Neural progenitor cell (in vitro differentiated cells): ENCODE measurements at regions not wholly inside any gene's neighbourhood (a gene's known extent, or its start where the extent isn't known, plus 50 kb on each side); places are given as distances from the start of the nearest gene placed in this dataset.

Experiments
- DNase-seq: peaks from one replicate; pipeline ENCODE4 v3.0.0-alpha.2; 2016; ENCODE audit warnings: low spot score
- H2AFZ ChIP-seq: fragments of 200-600 bp; sonication (generic); replicated peaks from 2 replicates; pipeline ENCODE4 v1.6.1; 2016; ENCODE audit warnings: antibody characterized with exemption
- H3F3A ChIP-seq: fragments of 200-600 bp; sonication (generic); 2 replicates; pipeline ENCODE4 v1.6.1; 2016; ENCODE audit warnings: antibody characterized with exemption, low read depth
- H3K27ac ChIP-seq: fragments of 200-600 bp; sonication (generic); 2 replicates; pipeline ENCODE4 v1.5.1; 2016; ENCODE audit warnings: mild to moderate bottlenecking
- H3K27me3 ChIP-seq: fragments of 200-600 bp; sonication (generic); 2 replicates; pipeline ENCODE4 v1.6.1; 2016; ENCODE audit warnings: mild to moderate bottlenecking, moderate library complexity
- H3K36me3 ChIP-seq: fragments of 200-600 bp; sonication (generic); 2 replicates; pipeline ENCODE4 v1.5.1; 2016
- H3K4me1 ChIP-seq: fragments of 200-600 bp; sonication (generic); 2 replicates; pipeline ENCODE4 v1.6.1; 2016; ENCODE audit warnings: mixed run types
- H3K4me2 ChIP-seq: fragments of 200-600 bp; sonication (generic); 2 replicates; pipeline ENCODE4 v1.6.1; 2016
- H3K4me3 ChIP-seq: fragments of 200-600 bp; sonication (generic); 2 replicates; pipeline ENCODE4 v1.5.1; 2016
- H3K79me2 ChIP-seq: fragments of 200-600 bp; sonication (generic); 2 replicates; pipeline ENCODE4 v1.6.1; 2016; ENCODE audit warnings: low read depth
- H3K9ac ChIP-seq: fragments of 200-600 bp; sonication (generic); 2 replicates; pipeline ENCODE4 v1.6.1; 2016
- H3K9me3 ChIP-seq: fragments of 200-600 bp; sonication (generic); 2 replicates; pipeline ENCODE4 v1.5.1; 2016; ENCODE audit warnings: low read depth
- H4K20me1 ChIP-seq: fragments of 200-600 bp; sonication (generic); 2 replicates; pipeline ENCODE4 v1.6.1; 2016; ENCODE audit warnings: low read depth
- H3K27ac Mint-ChIP-seq: 3 replicates; pipeline ENCODE4 v1.8.0; 2021; ENCODE audit warnings: mixed read lengths
- H3K27me3 Mint-ChIP-seq: 2 replicates; pipeline ENCODE4 v1.8.0; 2022; ENCODE audit warnings: low read depth, mild to moderate bottlenecking, inconsistent platforms, moderate library complexity, mixed read lengths; ENCODE audit not compliant: insufficient read depth
- H3K36me3 Mint-ChIP-seq: 3 replicates; pipeline ENCODE4 v1.8.0; 2021; ENCODE audit warnings: mixed read lengths
- H3K4me1 Mint-ChIP-seq: 3 replicates; pipeline ENCODE4 v1.8.0; 2021; ENCODE audit warnings: mixed read lengths
- H3K4me3 Mint-ChIP-seq: 3 replicates; pipeline ENCODE4 v1.8.0; 2021; ENCODE audit warnings: mild to moderate bottlenecking, moderate library complexity, mixed read lengths
- H3K9me3 Mint-ChIP-seq: 3 replicates; pipeline ENCODE4 v1.8.0; 2020; ENCODE audit warnings: mixed read lengths
- EZH2 ChIP-seq: fragments of 200-600 bp; sonication (generic); IDR thresholded peaks from 2 replicates; pipeline ENCODE4 v1.6.1; 2017; ENCODE audit warnings: antibody characterized with exemption, mild to moderate bottlenecking, moderate library complexity
- EZH2phosphoT487 ChIP-seq: fragments of 200-600 bp; sonication (generic); IDR thresholded peaks from 2 replicates; pipeline ENCODE4 v1.6.1; 2017; ENCODE audit warnings: antibody characterized with exemption
- TF ChIP-seq, protein P1 (sequence below): fragments of 200-600 bp; sonication (generic); IDR thresholded peaks from 2 replicates; pipeline ENCODE4 v1.5.1; 2017; ENCODE audit warnings: antibody characterized with exemption, mild to moderate bottlenecking

DNA sequence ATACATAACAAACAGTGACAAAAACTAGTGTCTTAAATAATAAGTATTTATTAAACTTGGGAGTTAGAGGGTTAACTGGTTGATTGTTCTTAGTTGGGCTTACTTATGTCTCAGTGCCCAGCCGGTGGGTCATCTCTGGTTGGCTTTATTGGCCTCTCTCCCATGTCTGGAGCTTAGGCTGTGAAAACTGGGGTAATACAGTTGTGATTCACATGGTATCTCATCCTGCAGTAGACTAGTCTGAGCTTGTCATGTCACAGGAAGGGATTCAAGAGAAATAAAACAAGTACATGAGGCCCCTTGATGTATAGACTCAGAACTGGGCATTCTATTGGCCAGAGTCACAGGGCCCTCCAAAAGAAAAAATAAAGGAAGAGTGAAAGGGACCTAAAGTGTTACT is 466.4 kb upstream of the SMC2 start:
- Histone ChIP-seq H3F3A (no peaks in the 10 kb centered on the region), H3K4me3 (no peak overlapping the region), H4K20me1 (no peaks in the 10 kb centered on the region), H3K9ac (no peak overlapping the region), H3K27ac (no peak overlapping the region), H2AFZ (no peak overlapping the region), H3K79me2 (no peaks in the 10 kb centered on the region), H3K9me3 (peaks cover 3% of the 10 kb centered on the region), H3K4me2 (no peak overlapping the region), H3K27me3 (no peaks in the 10 kb centered on the region), H3K4me1 (no peaks in the 10 kb centered on the region), H3K36me3 (no peaks in the 10 kb centered on the region)
- no peak overlapping the region for H3K4me3 Mint-ChIP-seq
- TF ChIP-seq, protein P1, sequence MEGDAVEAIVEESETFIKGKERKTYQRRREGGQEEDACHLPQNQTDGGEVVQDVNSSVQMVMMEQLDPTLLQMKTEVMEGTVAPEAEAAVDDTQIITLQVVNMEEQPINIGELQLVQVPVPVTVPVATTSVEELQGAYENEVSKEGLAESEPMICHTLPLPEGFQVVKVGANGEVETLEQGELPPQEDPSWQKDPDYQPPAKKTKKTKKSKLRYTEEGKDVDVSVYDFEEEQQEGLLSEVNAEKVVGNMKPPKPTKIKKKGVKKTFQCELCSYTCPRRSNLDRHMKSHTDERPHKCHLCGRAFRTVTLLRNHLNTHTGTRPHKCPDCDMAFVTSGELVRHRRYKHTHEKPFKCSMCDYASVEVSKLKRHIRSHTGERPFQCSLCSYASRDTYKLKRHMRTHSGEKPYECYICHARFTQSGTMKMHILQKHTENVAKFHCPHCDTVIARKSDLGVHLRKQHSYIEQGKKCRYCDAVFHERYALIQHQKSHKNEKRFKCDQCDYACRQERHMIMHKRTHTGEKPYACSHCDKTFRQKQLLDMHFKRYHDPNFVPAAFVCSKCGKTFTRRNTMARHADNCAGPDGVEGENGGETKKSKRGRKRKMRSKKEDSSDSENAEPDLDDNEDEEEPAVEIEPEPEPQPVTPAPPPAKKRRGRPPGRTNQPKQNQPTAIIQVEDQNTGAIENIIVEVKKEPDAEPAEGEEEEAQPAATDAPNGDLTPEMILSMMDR: no peak
- TF ChIP-seq EZH2phosphoT487 (no peak), EZH2 (no peak)
- no peaks in the 10 kb centered on the region for H3K9me3 Mint-ChIP-seq
- H3K27ac Mint-ChIP-seq: no peak overlapping the region
- H3K4me1 Mint-ChIP-seq: no peaks in the 10 kb centered on the region
- DNase-seq: no peak
- H3K27me3 Mint-ChIP-seq: no peaks in the 10 kb centered on the region
- H3K36me3 Mint-ChIP-seq: no peaks in the 10 kb centered on the region

DNA sequence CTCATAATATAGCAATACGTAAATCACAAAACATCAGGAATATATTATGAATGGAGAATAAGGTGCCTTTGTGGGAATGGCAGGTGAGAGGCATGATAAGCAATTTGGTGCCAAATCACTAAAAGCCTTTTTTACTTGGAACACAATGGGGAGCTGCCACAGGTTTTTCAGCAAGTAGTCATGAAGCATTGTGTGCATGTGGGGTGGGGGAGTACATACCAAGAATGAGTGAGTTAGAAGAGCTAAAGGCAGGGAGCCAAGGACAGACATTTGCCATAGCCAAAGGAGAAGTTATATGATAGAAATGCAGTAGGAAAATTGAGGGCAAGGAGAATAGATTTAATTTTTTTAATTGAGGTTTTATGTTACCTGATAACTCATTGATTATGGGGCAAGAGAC is 445.0 kb upstream of the SMC2 start:
- H3K27me3 Mint-ChIP-seq: no peaks in the 10 kb centered on the region
- H3K9ac ChIP-seq: no peak overlapping the region
- no peaks in the 10 kb centered on the region for H3K9me3 ChIP-seq
- no peak overlapping the region for H3K4me2 ChIP-seq
- H3K4me3 Mint-ChIP-seq: no peak overlapping the region
- H3K27me3 ChIP-seq: no peaks in the 10 kb centered on the region
- H3K4me3 ChIP-seq: no peak overlapping the region
- H3K4me1 ChIP-seq: no peaks in the 10 kb centered on the region
- no peak overlapping the region for H3K27ac ChIP-seq
- no peaks in the 10 kb centered on the region for H3K79me2 ChIP-seq
- no peak for DNase-seq
- H3K4me1 Mint-ChIP-seq: no peaks in the 10 kb centered on the region
- no peak overlapping the region for H3K27ac Mint-ChIP-seq
- H2AFZ ChIP-seq: no peak overlapping the region
- H4K20me1 ChIP-seq: no peaks in the 10 kb centered on the region
- H3K36me3 ChIP-seq: no peaks in the 10 kb centered on the region
- H3F3A ChIP-seq: no peaks in the 10 kb centered on the region
- H3K9me3 Mint-ChIP-seq: no peaks in the 10 kb centered on the region
- TF ChIP-seq EZH2phosphoT487: no peak
- TF ChIP-seq, protein P1: no peak
- TF ChIP-seq EZH2: no peak
- no peaks in the 10 kb centered on the region for H3K36me3 Mint-ChIP-seq

DNA sequence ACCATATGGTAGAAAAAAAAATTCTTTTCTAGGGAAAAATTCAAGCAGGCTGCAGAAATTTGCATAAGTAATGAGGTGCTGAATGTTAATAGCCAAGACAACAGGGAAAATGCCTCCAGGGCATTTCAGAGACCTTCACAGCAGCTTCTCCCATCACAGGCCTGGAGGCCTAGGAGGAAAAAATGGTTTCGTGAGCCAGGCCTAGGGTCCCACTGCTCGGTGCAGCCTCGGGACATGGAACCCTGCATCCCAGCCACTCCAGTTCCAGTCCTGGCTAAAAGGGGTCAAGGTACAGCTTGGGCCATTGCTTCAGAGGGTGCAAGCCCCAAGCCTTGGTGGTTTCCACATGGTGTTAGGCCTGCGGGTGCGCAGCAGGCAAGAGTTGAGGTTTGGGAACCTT is 436.0 kb upstream of the SMC2 start:
- Mint-ChIP-seq H3K4me3 (no peak overlapping the region), H3K9me3 (peaks cover 17% of the 10 kb centered on the region), H3K36me3 (no peaks in the 10 kb centered on the region), H3K27me3 (peaks cover 2% of the 10 kb centered on the region), H3K4me1 (no peaks in the 10 kb centered on the region), H3K27ac (no peak overlapping the region)
- no peaks in the 10 kb centered on the region for H3K4me1 ChIP-seq
- H3K9me3 ChIP-seq: peaks cover 12% of the 10 kb centered on the region
- no peak for TF ChIP-seq EZH2
- TF ChIP-seq, protein P1: no peak
- TF ChIP-seq EZH2phosphoT487: no peak
- no peaks in the 10 kb centered on the region for H3K27me3 ChIP-seq
- no peak overlapping the region for H2AFZ ChIP-seq
- no peaks in the 10 kb centered on the region for H3F3A ChIP-seq
- no peaks in the 10 kb centered on the region for H4K20me1 ChIP-seq
- no peak for DNase-seq
- no peak overlapping the region for H3K4me2 ChIP-seq
- no peak overlapping the region for H3K4me3 ChIP-seq
- no peak overlapping the region for H3K9ac ChIP-seq
- no peaks in the 10 kb centered on the region for H3K79me2 ChIP-seq
- H3K27ac ChIP-seq: no peak overlapping the region
- no peaks in the 10 kb centered on the region for H3K36me3 ChIP-seq

DNA sequence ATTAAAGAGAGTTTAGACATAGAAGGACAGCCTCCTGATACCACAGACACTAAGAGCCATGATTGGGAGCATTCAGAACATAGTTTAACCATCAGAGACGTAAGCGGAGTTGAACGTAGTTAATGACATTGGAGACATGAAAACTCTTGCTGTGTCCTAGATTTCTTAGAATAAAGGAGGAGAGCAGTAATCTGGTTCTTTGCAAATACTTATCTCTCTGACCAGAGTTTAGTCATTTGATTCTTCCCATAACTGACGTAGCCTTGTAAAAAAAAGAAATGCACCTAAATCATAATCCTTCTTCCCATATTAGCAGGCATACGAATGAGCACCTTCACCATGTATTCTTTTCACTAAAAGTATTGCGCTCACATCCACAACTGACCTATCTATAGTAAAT is 433.3 kb upstream of the SMC2 start:
- Histone ChIP-seq H3K9me3 (peaks cover 12% of the 10 kb centered on the region), H3F3A (no peaks in the 10 kb centered on the region), H4K20me1 (no peaks in the 10 kb centered on the region), H3K4me2 (no peak overlapping the region), H3K9ac (no peak overlapping the region), H3K79me2 (no peaks in the 10 kb centered on the region), H2AFZ (no peak overlapping the region), H3K4me1 (no peaks in the 10 kb centered on the region), H3K27ac (no peak overlapping the region), H3K4me3 (no peak overlapping the region), H3K27me3 (no peaks in the 10 kb centered on the region), H3K36me3 (no peaks in the 10 kb centered on the region)
- Mint-ChIP-seq H3K36me3 (no peaks in the 10 kb centered on the region), H3K27ac (no peak overlapping the region), H3K9me3 (peaks cover 17% of the 10 kb centered on the region), H3K4me3 (no peak overlapping the region), H3K4me1 (no peaks in the 10 kb centered on the region), H3K27me3 (peaks cover 2% of the 10 kb centered on the region)
- DNase-seq: no peak
- no peak for TF ChIP-seq EZH2phosphoT487
- TF ChIP-seq, protein P1: no peak
- no peak for TF ChIP-seq EZH2
